ENCODE measurements at regions not wholly inside any gene's neighbourhood (a gene's known extent, or its start where the extent isn't known, plus 50 kb on each side); places are given as distances from the start of the nearest gene placed in this dataset.
"Not testable (repeated sequence)": the region's sequence is repeated elsewhere in the genome, so short reads cannot be mapped to it uniquely, and the experiment has no call there.

DNA sequence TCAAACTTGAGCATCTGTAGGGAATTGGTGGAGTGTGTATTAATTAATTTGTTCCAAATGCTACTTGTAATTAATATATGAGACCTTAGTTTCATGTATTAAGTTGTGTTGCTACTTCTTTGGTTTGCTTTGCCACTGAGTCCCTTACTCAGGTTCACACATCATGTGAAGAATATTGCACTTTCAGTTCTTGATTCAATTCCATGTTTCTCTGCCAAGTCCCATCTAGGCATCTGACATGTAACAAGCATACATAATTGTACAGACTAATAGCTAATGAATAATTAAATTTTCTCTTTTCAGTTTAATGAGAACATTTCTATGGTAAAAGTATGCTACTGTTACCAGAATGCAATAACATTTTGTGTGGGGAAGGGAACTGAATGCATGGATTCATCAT is 640.0 kb downstream of the TMTC2 start:
- Histone ChIP-seq H3K9me3 (replicated peaks) (no peaks in the 10 kb centered on the region), H3K36me3 (no peaks in the 10 kb centered on the region), H3K27me3 (no peaks in the 10 kb centered on the region), H3K4me1 (no peaks in the 10 kb centered on the region), H3K27ac (no peak overlapping the region), H3K4me3 (no peak overlapping the region)
- DNase-seq = no peak

DNA sequence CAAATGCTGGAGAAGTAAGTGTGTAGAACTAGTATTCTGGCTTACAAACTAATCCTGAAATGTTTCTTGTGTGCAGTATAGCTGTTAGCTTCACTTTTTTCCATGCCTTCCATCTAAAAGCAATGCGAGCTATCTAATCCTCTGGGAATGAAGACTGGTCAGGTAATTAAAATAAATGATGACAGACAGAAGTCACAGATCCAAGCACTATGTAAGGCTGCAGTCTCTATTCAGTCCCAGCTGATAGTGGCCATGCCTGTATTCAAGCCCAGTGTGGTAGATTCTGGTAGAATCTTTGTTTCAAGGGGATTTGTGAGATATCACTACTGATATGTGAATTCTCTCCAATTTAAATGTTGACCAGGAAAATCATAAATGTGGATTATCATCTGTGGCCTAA is 637.2 kb downstream of the TMTC2 start:
- no peaks in the 10 kb centered on the region for H3K36me3 ChIP-seq
- no peak overlapping the region for H3K27ac ChIP-seq
- no peak for DNase-seq
- H3K4me1 ChIP-seq = no peaks in the 10 kb centered on the region
- H3K9me3 ChIP-seq (replicated peaks) = no peaks in the 10 kb centered on the region
- no peak overlapping the region for H3K4me3 ChIP-seq
- no peaks in the 10 kb centered on the region for H3K27me3 ChIP-seq

DNA sequence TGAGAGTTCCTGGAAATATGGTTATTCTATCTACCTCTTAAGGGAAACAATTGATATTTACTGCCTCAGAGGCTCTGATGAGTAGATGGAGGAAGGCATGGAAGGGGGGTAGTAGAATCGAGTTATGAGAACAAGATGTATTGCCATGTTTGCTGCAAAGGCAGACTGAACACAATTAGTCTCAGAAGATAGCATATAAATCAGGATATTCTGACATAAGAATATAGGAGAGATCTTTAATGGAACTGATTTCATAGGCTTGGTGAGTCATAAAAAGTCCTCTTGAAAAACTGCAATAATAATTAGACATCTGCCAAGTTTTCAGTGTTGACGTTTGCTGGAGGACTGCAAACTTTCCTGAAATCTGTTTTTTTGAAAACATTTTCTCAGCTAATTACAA is 636.1 kb downstream of the TMTC2 start:
- no peaks in the 10 kb centered on the region for H3K27me3 ChIP-seq
- H3K27ac ChIP-seq = no peak overlapping the region

DNA sequence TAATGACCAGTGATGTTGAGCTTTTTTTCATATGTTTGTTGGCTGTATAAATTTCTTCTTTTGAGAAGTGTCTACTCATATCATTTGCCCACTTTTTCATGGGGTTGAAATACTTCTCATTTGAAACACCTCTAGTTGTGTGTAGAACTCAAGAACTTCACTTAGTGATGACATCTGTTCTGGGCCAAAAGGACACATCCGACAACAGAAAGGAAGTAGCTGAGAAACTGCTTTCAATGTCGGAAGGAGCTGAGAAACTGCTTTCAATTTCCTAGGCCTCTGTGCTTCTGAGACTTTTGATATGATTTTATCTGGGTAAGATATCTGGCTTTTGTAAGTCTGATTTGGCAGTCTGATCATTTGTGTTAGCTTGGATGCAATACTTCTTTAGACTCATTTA is 635.3 kb downstream of the TMTC2 start:
- no peak for DNase-seq
- Histone ChIP-seq H3K27me3 (no peaks in the 10 kb centered on the region), H3K27ac (no peak overlapping the region), H3K4me1 (no peaks in the 10 kb centered on the region), H3K4me3 (no peak overlapping the region), H3K9me3 (replicated peaks) (no peaks in the 10 kb centered on the region), H3K36me3 (no peaks in the 10 kb centered on the region)

More for the DNA sequence above, 636.1 kb downstream of the TMTC2 start:
- DNase-seq = no peak
- Histone ChIP-seq H3K9me3 (replicated peaks) (no peaks in the 10 kb centered on the region), H3K36me3 (no peaks in the 10 kb centered on the region), H3K4me1 (no peaks in the 10 kb centered on the region), H3K4me3 (no peak overlapping the region)

DNA sequence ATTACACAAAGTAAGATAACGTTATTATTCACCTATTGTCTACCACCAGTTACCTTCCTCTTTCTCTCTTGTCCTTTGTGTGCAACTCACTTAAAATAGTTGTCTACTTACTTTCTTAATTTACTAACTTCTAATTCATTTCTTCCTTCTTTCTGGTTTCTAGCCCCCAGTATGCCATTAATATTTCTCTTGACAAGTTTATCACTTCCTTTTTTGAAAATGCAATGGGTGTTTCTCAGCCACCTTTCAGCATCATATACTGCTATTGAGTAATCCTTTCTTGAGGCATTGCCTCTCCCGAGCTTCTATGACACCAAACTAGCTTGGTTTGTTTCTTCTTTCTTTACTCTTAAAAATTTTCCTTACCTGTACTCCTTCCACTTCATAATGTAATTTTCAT is 633.6 kb downstream of the TMTC2 start:
- Histone ChIP-seq H3K36me3 (no peaks in the 10 kb centered on the region), H3K9me3 (replicated peaks) (no peaks in the 10 kb centered on the region), H3K4me1 (no peaks in the 10 kb centered on the region), H3K27ac (no peak overlapping the region), H3K27me3 (no peaks in the 10 kb centered on the region), H3K4me3 (no peak overlapping the region)
- no peak for DNase-seq

DNA sequence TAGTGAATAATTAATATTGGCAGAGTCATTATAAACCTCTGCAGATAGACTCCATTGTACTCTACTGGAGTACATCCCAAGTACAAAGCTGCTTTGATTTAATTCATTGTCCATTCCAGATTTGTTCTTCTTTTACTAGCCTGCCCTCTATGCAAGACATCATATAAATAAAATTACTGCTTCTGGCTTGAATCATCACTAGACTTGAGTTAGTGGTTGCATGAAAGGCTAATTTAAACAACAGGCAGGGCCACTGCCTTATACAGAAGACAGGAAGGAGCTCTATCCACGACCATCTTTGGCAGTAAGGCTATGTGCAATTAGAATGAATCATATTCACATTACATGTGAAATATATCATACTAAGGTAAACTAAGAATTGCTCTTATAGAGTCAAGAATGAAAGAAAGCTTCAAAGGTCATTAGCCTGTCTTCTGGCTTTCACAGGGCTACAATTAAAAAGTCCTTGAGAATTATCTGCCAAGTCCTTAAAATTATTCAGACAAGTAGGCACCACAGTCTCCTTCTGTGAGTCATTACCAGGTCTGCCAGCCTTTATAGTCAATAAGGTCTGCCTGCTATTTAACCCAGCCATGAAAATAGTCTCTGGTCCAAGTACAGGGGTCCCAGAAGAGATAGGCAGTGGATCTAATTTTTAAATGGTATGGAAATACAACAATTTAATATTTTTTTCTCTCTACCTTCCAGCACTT is 631.8 kb downstream of the TMTC2 start:
- Histone ChIP-seq H3K36me3 (no peaks in the 10 kb centered on the region), H3K27me3 (no peaks in the 10 kb centered on the region), H3K4me3 (no peak overlapping the region), H3K27ac (no peak overlapping the region), H3K4me1 (no peaks in the 10 kb centered on the region), H3K9me3 (replicated peaks) (no peaks in the 10 kb centered on the region)
- no peak for DNase-seq

DNA sequence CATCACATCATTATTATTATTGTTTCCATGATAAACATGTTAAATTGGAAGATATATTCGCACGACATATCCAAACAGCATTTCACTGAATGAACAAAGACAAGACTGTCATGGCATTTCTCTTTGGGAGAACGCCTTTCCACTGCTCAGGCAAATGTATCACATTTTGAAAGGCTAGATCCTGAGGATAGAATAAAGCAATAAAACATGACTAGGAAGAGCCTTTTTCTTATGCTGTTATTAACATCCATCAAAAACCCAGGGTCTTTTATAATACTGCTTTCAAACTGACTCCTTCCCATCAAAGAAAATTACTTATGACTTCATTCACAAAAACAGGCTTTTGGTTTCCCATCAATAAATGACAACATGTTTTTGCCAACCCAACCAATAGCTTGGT is 630.9 kb downstream of the TMTC2 start:
- no peak for DNase-seq
- H3K4me3 ChIP-seq = no peak overlapping the region
- no peaks in the 10 kb centered on the region for H3K36me3 ChIP-seq
- H3K27ac ChIP-seq = no peak overlapping the region
- H3K9me3 ChIP-seq (replicated peaks) = no peaks in the 10 kb centered on the region
- no peaks in the 10 kb centered on the region for H3K4me1 ChIP-seq
- H3K27me3 ChIP-seq = no peaks in the 10 kb centered on the region

DNA sequence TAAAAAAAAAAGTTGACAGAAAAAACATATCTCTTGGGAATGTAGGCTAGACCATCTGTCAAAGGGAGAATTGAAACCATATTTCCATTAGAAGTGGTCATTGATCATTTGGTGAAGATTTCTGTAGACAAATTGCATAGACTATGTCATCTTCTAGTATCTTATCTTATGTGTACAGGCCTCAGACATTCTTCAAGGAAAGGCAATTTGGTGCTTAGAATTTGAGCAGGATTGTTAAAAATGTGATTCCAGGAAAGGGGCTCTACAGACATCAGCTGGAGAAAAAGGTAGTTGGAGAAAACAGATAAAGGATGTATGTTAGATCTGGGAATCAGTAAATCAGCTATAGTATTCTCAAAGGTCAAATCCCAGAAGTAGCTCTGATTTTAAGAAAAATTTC is 627.1 kb downstream of the TMTC2 start:
- H3K27me3 ChIP-seq = no peaks in the 10 kb centered on the region
- H3K9me3 ChIP-seq (replicated peaks) = no peaks in the 10 kb centered on the region
- H3K36me3 ChIP-seq = no peaks in the 10 kb centered on the region
- H3K4me1 ChIP-seq = no peaks in the 10 kb centered on the region
- DNase-seq = no peak
- no peak overlapping the region for H3K27ac ChIP-seq
- H3K4me3 ChIP-seq = no peak overlapping the region

DNA sequence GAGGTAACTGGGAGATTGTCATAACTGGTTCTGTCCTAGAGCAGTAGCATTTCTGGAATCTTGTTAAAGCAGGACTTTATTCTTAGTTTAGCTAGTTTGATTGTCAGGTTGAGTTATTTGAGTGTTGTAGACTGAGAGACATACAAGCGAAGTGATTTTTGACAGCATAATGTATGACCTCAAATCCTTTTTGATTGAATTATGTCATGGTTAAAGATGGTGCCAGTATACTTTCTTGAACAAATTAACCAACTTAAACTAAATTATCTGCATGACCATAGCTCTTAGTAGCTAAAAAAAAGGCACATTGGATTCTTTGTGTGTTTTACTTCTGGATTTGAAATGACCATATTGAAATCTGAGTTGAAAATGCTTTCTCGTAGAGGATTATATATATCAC is 626.6 kb downstream of the TMTC2 start:
- Histone ChIP-seq H3K36me3 (no peaks in the 10 kb centered on the region), H3K27ac (no peak overlapping the region), H3K4me1 (no peaks in the 10 kb centered on the region), H3K4me3 (no peak overlapping the region), H3K9me3 (replicated peaks) (no peaks in the 10 kb centered on the region), H3K27me3 (no peaks in the 10 kb centered on the region)
- DNase-seq = no peak

DNA sequence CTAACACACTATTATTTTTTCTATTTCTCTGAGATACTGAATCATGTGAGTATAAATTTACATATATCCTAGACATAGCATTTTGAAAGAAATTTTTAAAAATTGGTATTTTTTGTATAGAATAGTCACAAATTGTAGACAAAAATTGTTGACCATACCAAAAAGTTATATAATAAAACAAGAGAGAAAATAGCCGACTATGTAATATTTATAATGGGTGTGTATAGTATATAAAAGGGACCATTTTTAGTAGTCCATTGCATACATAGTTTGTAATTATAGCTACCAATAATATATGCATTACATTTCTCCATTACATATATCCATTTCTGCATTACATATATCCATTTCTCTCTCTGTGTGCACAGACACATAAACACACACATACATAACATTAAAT is 590.2 kb downstream of the TMTC2 start:
- no peaks in the 10 kb centered on the region for H3K27me3 ChIP-seq
- no peaks in the 10 kb centered on the region for H3K9me3 ChIP-seq (replicated peaks)
- H3K27ac ChIP-seq = no peak overlapping the region
- no peak for DNase-seq
- no peaks in the 10 kb centered on the region for H3K36me3 ChIP-seq
- H3K4me1 ChIP-seq = no peaks in the 10 kb centered on the region
- H3K4me3 ChIP-seq = no peak overlapping the region

DNA sequence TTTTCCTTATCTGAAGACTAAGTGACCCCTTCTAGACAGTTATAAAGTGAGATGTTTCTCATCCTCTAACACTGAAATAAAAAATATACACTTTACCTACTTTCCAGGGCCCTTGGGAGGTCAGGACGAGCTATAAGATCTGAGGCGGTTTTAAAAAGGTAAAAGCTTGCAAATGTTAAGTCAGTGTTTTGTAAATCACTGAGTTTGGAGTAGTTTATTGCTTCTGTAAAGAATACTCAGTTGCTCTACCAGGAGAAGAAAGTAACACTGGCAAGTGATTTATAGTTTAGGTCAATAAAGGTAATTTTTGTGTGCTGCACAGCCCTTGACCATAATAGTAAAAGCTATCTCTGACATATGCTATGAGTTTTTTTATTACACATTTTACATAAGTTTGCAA is 584.5 kb downstream of the TMTC2 start:
- Histone ChIP-seq H3K9me3 (replicated peaks) (no peaks in the 10 kb centered on the region), H3K27ac (no peak overlapping the region), H3K27me3 (no peaks in the 10 kb centered on the region), H3K36me3 (no peaks in the 10 kb centered on the region), H3K4me1 (no peaks in the 10 kb centered on the region), H3K4me3 (no peak overlapping the region)
- no peak for DNase-seq

DNA sequence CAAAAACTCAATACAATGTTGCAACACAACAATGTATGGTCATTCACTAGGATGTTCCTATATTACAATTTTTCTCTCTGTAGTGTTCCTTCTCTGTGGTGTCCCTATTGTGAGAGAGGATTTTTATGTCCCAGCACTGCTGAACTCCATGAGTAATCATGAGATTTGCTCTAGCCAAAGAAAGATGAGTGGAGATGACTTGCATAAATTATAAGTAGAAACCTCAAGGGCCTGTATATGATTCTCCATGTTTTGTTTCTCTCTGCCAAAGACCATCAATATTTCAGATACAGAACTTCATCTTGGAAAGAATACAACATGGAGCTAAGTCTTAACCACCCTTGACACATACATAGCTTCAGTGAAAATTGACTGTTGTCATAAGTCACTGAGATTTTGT is 579.1 kb downstream of the TMTC2 start:
- H3K27me3 ChIP-seq = no peaks in the 10 kb centered on the region
- no peak for DNase-seq

DNA sequence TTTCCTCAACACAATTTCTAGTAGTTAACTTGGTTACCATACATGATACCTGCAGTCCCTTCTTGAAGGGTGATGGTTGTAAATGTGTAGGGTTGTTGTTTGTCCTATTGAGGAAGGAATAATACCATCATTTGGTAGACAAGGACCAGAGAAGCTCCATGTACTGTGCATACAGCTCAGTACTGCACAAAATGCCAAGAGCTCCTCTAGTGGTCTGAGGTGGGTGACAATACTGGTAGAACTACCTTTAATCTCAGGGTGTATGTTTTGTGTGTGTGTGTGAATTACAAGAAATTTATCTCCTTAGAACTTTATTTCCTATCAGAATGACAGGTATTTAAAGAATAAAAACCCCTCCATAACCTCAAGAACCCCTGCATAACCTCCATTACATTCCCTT is 575.3 kb downstream of the TMTC2 start:
- no peaks in the 10 kb centered on the region for H3K36me3 ChIP-seq

More for the DNA sequence above, 579.1 kb downstream of the TMTC2 start:
- no peaks in the 10 kb centered on the region for H3K9me3 ChIP-seq (replicated peaks)
- H3K27ac ChIP-seq = no peak overlapping the region
- no peaks in the 10 kb centered on the region for H3K4me1 ChIP-seq
- H3K4me3 ChIP-seq = no peak overlapping the region
- H3K36me3 ChIP-seq = no peaks in the 10 kb centered on the region

DNA sequence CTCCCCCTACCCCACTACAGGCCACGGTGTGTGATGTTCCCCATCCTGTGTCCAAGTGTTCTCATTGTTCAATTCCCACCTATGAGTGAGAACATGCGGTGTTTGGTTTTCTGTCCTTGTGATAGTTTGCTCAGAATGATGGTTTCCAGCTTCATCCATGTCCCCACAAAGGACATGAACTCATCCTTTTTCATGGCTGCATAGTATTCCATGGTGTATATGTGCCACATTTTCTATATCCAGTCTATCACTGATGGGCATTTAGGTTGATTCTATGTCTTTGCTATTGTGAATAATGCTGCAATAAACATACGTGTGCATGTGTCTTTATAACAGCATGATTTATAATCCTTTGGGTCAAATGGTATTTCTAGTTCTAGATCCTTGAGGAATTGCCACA is 573.4 kb downstream of the TMTC2 start:
- H3K4me1 ChIP-seq; H3K27ac ChIP-seq; DNase-seq; H3K36me3 ChIP-seq; H3K27me3 ChIP-seq; H3K4me3 ChIP-seq; H3K9me3 ChIP-seq (replicated peaks): not testable (repeated sequence)

More for the DNA sequence above, 575.3 kb downstream of the TMTC2 start:
- peak in 1 of 2 experiments; percentile 3 for DNase-seq
- no peaks in the 10 kb centered on the region for H3K27me3 ChIP-seq
- H3K4me1 ChIP-seq = no peaks in the 10 kb centered on the region
- H3K9me3 ChIP-seq (replicated peaks) = no peaks in the 10 kb centered on the region
- no peak overlapping the region for H3K4me3 ChIP-seq
- no peak overlapping the region for H3K27ac ChIP-seq

DNA sequence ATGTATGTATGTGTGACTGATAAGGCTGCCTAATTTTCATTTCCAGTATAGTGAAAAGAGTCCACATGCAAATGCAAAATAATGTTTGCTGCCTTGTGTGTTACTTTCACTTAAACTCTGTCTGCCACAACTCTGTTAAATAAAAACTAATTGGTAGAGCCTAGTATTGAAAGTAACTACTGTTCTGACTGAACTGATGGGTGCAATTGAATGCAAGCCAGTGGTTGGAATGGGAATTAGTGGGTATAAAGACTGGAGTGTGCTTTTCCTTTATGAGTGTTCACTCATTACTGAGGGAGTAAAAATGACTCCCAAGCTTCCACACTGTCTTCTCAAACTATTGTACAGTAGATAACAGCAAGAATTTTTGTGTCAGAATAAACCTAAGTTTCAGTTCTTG is 571.0 kb downstream of the TMTC2 start:
- DNase-seq = no peak
- Histone ChIP-seq H3K9me3 (replicated peaks) (no peaks in the 10 kb centered on the region), H3K27me3 (no peaks in the 10 kb centered on the region), H3K4me1 (no peaks in the 10 kb centered on the region), H3K36me3 (no peaks in the 10 kb centered on the region), H3K27ac (no peak overlapping the region), H3K4me3 (no peak overlapping the region)

DNA sequence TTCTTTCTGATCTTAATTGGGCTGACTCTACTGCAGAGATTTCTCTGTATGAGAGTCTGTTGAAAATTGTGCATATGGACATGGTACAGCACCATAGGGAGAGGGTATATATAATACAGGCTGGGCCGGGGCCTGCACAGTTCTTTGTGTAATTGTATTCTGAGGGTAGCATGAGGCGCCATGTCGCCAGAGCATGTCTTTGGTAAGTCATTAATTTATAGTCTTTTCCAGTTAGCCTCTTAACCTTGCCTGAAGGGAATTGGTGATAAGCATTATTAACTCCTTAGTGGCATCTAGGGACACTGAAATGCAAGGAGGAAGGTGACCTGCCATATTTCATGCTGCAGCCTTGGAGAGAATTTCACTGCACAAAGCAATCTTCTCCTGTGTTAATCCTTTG is 569.9 kb downstream of the TMTC2 start:
- Histone ChIP-seq H3K27me3 (no peaks in the 10 kb centered on the region), H3K27ac (no peak overlapping the region), H3K9me3 (replicated peaks) (no peaks in the 10 kb centered on the region), H3K4me1 (no peaks in the 10 kb centered on the region), H3K4me3 (no peak overlapping the region), H3K36me3 (no peaks in the 10 kb centered on the region)
- DNase-seq = no peak
